Vagina (tissue), 2 donors: ENCODE measurements at regions not wholly inside any gene's neighbourhood (a gene's known extent, or its start where the extent isn't known, plus 50 kb on each side); places are given as distances from the start of the nearest gene placed in this dataset.

ENCODE experiments used
- DNase-seq, 2 donors: peaks; one replicate each; pipeline ENCODE4 v3.0.0-alpha.2; 2017; ENCODE audit errors: extremely low spot score in 2 of 2
- H3K27ac ChIP-seq: fragments of 200-600 bp; sonication (generic); one replicate; pipeline ENCODE4 v1.5.1; 2019
- H3K27me3 ChIP-seq: fragments of 200-600 bp; sonication (generic); one replicate; pipeline ENCODE4 v1.5.1; 2019
- H3K36me3 ChIP-seq, 2 donors: fragments of 200-600 bp; sonication (generic); one replicate each; pipeline ENCODE4 v1.5.1; 2017 to 2019
- H3K4me1 ChIP-seq: fragments of 200-600 bp; sonication (generic); one replicate; pipeline ENCODE4 v1.5.1; 2019
- H3K4me3 ChIP-seq, 2 donors: fragments of 200-600 bp; sonication (generic); 1 replicate in 1 of 2; 2 replicates in 1 of 2; pipeline ENCODE4 v1.5.1; 2016 to 2019
- H3K9me3 ChIP-seq: fragments of 200-600 bp; sonication (generic); one replicate; pipeline ENCODE4 v1.5.1; 2019
- CTCF ChIP-seq, 3 experiments: fragments of 450-650 bp in 2 of 3; fragments of 200-600 bp in 1 of 3; sonication (generic) in 1 of 3; IDR thresholded peaks; one replicate each; pipeline ENCODE4 v1.5.1; 2017 to 2019; ENCODE audit warnings: antibody characterized with exemption in 3 of 3, mild to moderate bottlenecking in 2 of 3, moderate library complexity in 2 of 3
- POLR2A ChIP-seq, 2 donors: fragments of 450-650 bp; IDR thresholded peaks; one replicate each; pipeline ENCODE4 v1.6.1; 2017; ENCODE audit warnings: antibody characterized with exemption in 2 of 2, mild to moderate bottlenecking in 2 of 2, moderate library complexity in 2 of 2
- POLR2AphosphoS5 ChIP-seq, 2 donors: sonication (generic); formaldehyde crosslinking; IDR thresholded peaks; one replicate each; pipeline ENCODE4 v1.9.0; 2017; ENCODE audit warnings: antibody characterized with exemption in 2 of 2, mild to moderate bottlenecking in 2 of 2, low read depth in 1 of 2; ENCODE audit not compliant: insufficient read depth in 1 of 2
- intact Hi-C: fragments of 100-400 bp; cut with DNase I; formaldehyde crosslinking; loops from one replicate; pipeline ENCODE4 v1.15.1; 2023

- no peaks in the 10 kb centered on the region for H3K27me3 ChIP-seq
- TF ChIP-seq CTCF (IDR thresholded peaks at IDR 0.05): no peak
- no peak for TF ChIP-seq POLR2A (IDR thresholded peaks at IDR 0.05)
- TF ChIP-seq POLR2AphosphoS5 (IDR thresholded peaks at IDR 0.05; ENCODE audit: insufficient read depth in 1 of 2, low read depth in 1 of 2): no peak
- intact Hi-C loops: no loop called here
- H3K36me3 ChIP-seq: no peaks in the 10 kb centered on the region
- H3K9me3 ChIP-seq: no peaks in the 10 kb centered on the region
- DNase-seq: no peak
- H3K4me3 ChIP-seq: no peak overlapping the region
- H3K27ac ChIP-seq: no peak overlapping the region
- H3K4me1 ChIP-seq: no peaks in the 10 kb centered on the region
These were observed 200.3 kb upstream of the FUT9 start for GRCh38 chr6:95815389-95816056.

- Histone ChIP-seq H3K4me1 (no peaks in the 10 kb centered on the region), H3K9me3 (no peaks in the 10 kb centered on the region), H3K4me3 (no peak overlapping the region), H3K27me3 (no peaks in the 10 kb centered on the region), H3K27ac (no peak overlapping the region), H3K36me3 (no peaks in the 10 kb centered on the region)
- DNase-seq: no peak
- no peak for TF ChIP-seq POLR2A (IDR thresholded peaks at IDR 0.05)
- TF ChIP-seq CTCF (IDR thresholded peaks at IDR 0.05): no peak
- no peak for TF ChIP-seq POLR2AphosphoS5 (IDR thresholded peaks at IDR 0.05; ENCODE audit: insufficient read depth in 1 of 2, low read depth in 1 of 2)
- intact Hi-C loops: no loop called here
These were observed 196.3 kb upstream of the FUT9 start for GRCh38 chr6:95819461-95819860.

GRCh38 chr6:95819939-95820338 lies 195.8 kb upstream of the FUT9 start:
- H3K4me3 ChIP-seq: no peak overlapping the region
- DNase-seq: no peak
- H3K27ac ChIP-seq: no peak overlapping the region
- TF ChIP-seq CTCF (IDR thresholded peaks at IDR 0.05): no peak
- no peak for TF ChIP-seq POLR2AphosphoS5 (IDR thresholded peaks at IDR 0.05; ENCODE audit: insufficient read depth in 1 of 2, low read depth in 1 of 2)
- no peak for TF ChIP-seq POLR2A (IDR thresholded peaks at IDR 0.05)
- H3K27me3 ChIP-seq: no peaks in the 10 kb centered on the region
- H3K9me3 ChIP-seq: no peaks in the 10 kb centered on the region
- H3K4me1 ChIP-seq: no peaks in the 10 kb centered on the region
- intact Hi-C loops: no loop called here
- H3K36me3 ChIP-seq: no peaks in the 10 kb centered on the region

GRCh38 chr6:95830859-95831557 lies 184.8 kb upstream of the FUT9 start:
- intact Hi-C loops: no loop called here
- no peak for DNase-seq
- H3K36me3 ChIP-seq: no peaks in the 10 kb centered on the region
- no peak overlapping the region for H3K4me3 ChIP-seq
- H3K9me3 ChIP-seq: no peaks in the 10 kb centered on the region
- H3K4me1 ChIP-seq: no peaks in the 10 kb centered on the region
- TF ChIP-seq POLR2A (IDR thresholded peaks at IDR 0.05) (no peak), POLR2AphosphoS5 (IDR thresholded peaks at IDR 0.05; ENCODE audit: insufficient read depth in 1 of 2, low read depth in 1 of 2) (no peak), CTCF (IDR thresholded peaks at IDR 0.05) (no peak)
- no peaks in the 10 kb centered on the region for H3K27me3 ChIP-seq
- H3K27ac ChIP-seq: no peak overlapping the region

- H3K4me3 ChIP-seq: no peak overlapping the region
- no peaks in the 10 kb centered on the region for H3K36me3 ChIP-seq
- no peaks in the 10 kb centered on the region for H3K4me1 ChIP-seq
- TF ChIP-seq POLR2AphosphoS5 (IDR thresholded peaks at IDR 0.05; ENCODE audit: insufficient read depth in 1 of 2, low read depth in 1 of 2) (no peak), CTCF (IDR thresholded peaks at IDR 0.05) (no peak), POLR2A (IDR thresholded peaks at IDR 0.05) (no peak)
- H3K27ac ChIP-seq: no peak overlapping the region
- no peak for DNase-seq
- intact Hi-C loops: no loop called here
- H3K9me3 ChIP-seq: no peaks in the 10 kb centered on the region
- no peaks in the 10 kb centered on the region for H3K27me3 ChIP-seq
These were observed 177.9 kb upstream of the FUT9 start for GRCh38 chr6:95837890-95838289.
